ENCODE measurements at regions not wholly inside any gene's neighbourhood (a gene's known extent, or its start where the extent isn't known, plus 50 kb on each side); places are given as distances from the start of the nearest gene placed in this dataset.
"Not testable (repeated sequence)": the region's sequence is repeated elsewhere in the genome, so short reads cannot be mapped to it uniquely, and the experiment has no call there.

- ATAC-seq (ENCODE audit: low read depth); H3K27ac Mint-ChIP-seq; H3K9me3 Mint-ChIP-seq; H3K4me3 Mint-ChIP-seq; H3K27me3 Mint-ChIP-seq; H3K4me1 Mint-ChIP-seq; POLR2A ChIA-PET; DNase-seq: not testable (repeated sequence)
- peaks cover 21% of the 10 kb centered on the region for H3K36me3 Mint-ChIP-seq
These were observed 62.8 kb downstream of the ARHGAP11B start for GRCh38 chr15:30688684-30689083.

GRCh38 chr15:30690153-30690552, 64.2 kb downstream of the ARHGAP11B start:
- H3K9me3 Mint-ChIP-seq; DNase-seq; H3K4me1 Mint-ChIP-seq; ATAC-seq (ENCODE audit: low read depth); H3K27me3 Mint-ChIP-seq; H3K4me3 Mint-ChIP-seq; POLR2A ChIA-PET; H3K27ac Mint-ChIP-seq: not testable (repeated sequence)
- peaks cover 21% of the 10 kb centered on the region for H3K36me3 Mint-ChIP-seq

DNA sequence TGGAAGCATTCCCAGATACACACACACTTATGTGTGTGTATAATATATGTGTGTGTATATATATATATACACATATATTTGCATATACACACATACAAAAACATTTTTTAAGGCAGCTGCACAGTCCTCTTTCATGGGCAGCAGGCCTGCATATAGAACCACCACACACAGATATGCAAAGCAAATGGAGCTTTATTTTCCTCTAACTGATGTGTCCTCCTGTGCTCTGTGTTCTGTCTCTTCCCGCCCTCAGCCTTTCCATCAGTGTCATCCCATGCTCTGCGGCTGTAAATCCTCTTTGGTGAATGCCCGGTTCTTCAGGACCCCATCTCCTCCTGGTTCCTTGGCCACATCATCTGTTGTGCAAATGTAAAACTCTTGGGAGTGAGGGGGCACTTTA, 69.9 kb downstream of the ARHGAP11B start:
- H3K27me3 Mint-ChIP-seq; H3K27ac Mint-ChIP-seq; H3K36me3 Mint-ChIP-seq; POLR2A ChIA-PET; ATAC-seq (ENCODE audit: low read depth); H3K4me1 Mint-ChIP-seq; DNase-seq; H3K9me3 Mint-ChIP-seq; H3K4me3 Mint-ChIP-seq: not testable (repeated sequence)

DNA sequence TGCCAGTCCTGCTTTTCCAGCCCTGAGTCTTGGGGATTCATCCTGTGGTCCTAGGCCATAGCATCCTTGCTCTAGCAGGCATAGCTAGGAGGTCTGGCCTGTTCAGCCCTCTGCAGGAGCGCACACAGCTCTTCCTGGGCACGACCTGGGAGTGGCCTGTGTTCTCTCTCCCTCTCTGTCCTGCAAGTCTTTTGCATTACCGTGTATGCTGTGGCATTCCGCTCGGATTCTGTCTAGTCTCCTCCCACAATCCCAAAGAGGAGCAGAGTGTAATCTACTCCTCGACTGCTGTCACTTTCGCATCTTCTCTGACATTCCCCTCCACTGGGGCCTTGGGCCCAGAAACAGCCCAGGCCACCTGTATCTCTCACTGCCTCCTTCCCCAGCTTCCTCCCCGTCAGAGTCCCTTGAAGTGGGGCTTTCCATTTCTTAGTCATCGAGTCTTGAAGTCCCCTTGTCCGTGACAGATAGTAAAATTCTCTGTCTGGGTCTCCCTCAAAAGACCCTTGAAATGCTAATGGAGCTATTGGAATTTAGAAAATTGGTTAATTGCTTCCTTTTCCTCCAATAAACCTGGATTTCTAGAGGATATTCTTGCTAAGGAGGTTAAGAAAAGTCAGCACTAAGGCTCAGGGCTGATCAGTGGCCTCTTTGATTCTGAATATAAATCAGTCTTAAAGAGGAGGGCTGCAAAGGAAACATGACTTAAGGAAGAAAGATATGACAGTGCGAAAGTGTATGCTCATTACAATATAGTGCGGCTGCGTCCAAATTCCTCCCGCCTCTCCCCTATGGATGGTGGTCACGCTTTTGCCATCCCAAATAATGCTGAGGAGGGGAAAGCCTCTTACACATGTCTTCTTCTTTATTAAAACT, 70.7 kb downstream of the ARHGAP11B start:
- POLR2A ChIA-PET, DNase-seq, H3K9me3 Mint-ChIP-seq, H3K4me1 Mint-ChIP-seq, H3K4me3 Mint-ChIP-seq, H3K27me3 Mint-ChIP-seq, H3K36me3 Mint-ChIP-seq: not testable (repeated sequence)
- ATAC-seq (ENCODE audit: low read depth) = peak; percentile 47
- H3K27ac Mint-ChIP-seq = peak overlapping the region; percentile 54

GRCh38 chr15:30697315-30697685, 71.4 kb downstream of the ARHGAP11B start:
- H3K36me3 Mint-ChIP-seq, H3K4me1 Mint-ChIP-seq, H3K4me3 Mint-ChIP-seq, H3K27me3 Mint-ChIP-seq, POLR2A ChIA-PET, DNase-seq, H3K9me3 Mint-ChIP-seq, H3K27ac Mint-ChIP-seq: not testable (repeated sequence)
- peak; percentile 87 for ATAC-seq (ENCODE audit: low read depth)

DNA sequence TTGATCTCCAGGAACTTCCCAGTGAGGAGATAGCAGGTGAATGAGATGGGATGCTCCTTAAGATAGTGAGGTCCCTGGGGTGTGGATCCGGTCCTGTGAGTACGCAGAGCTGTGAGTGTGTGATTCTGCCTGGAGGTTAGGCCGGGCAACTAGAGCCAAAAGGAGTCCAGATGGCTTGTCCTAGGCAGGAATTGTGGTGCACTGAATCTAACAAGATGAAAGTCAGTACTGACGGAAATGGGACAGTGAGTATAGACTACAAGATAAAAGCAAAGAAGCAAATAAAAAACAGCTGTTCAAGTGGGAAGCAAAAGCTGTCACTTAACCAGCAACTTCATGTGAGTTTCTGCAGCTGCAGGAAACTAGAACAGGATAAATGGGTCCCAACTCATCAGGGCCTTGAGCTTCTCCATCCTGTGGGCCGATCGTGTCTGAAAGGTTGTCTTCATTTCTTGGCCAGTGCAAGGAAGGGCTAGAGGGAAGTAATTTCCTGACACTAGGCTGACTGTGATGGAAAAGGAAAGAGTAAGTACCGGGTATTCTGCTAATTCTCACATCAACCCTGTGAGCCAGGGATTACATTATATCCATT, 74.2 kb downstream of the ARHGAP11B start:
- ATAC-seq (ENCODE audit: low read depth); DNase-seq; H3K27me3 Mint-ChIP-seq; H3K27ac Mint-ChIP-seq; H3K4me3 Mint-ChIP-seq; POLR2A ChIA-PET; H3K4me1 Mint-ChIP-seq; H3K36me3 Mint-ChIP-seq; H3K9me3 Mint-ChIP-seq: not testable (repeated sequence)

DNA sequence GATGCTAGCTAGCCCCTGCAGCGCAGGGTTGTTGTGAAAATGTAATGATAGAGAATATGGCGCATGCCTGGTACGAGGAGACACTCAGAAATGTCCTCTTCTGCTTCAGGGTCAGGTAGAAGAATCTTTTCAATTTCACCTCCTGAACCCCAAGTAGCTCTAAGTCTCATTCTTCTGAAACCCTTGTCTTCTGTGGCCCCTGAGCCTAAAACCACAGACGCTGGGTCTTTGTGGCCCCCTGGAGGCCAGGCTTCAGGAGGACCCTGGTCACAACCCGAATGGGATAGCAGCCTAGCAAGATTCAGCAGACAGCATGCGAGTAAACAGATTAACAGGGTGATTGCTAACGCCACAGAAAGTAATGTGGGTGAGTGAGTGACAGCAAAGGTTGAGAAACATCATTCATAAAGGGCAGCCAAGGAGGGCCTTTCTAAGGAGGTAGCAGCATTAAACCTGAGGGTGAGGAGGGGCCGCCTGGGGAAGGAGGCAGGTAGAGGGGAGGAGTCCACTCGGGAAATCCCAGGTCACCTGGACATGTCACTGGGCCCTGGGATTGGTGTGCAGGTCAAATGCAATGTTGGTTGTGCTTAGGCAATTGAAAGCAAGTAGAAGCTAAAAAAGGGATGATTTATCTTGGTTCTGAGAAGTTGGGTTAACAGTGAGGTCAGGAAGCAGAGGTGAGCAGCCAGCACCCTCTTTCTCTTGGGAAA, 82.2 kb downstream of the ARHGAP11B start:
- H3K36me3 Mint-ChIP-seq; DNase-seq; H3K27ac Mint-ChIP-seq; POLR2A ChIA-PET; ATAC-seq (ENCODE audit: low read depth); H3K9me3 Mint-ChIP-seq; H3K4me1 Mint-ChIP-seq; H3K27me3 Mint-ChIP-seq; H3K4me3 Mint-ChIP-seq: not testable (repeated sequence)

GRCh38 chr15:30708809-30709208, 82.9 kb downstream of the ARHGAP11B start:
- POLR2A ChIA-PET; H3K9me3 Mint-ChIP-seq; H3K36me3 Mint-ChIP-seq; H3K4me3 Mint-ChIP-seq; H3K27me3 Mint-ChIP-seq; H3K4me1 Mint-ChIP-seq; H3K27ac Mint-ChIP-seq; ATAC-seq (ENCODE audit: low read depth); DNase-seq: not testable (repeated sequence)

DNA sequence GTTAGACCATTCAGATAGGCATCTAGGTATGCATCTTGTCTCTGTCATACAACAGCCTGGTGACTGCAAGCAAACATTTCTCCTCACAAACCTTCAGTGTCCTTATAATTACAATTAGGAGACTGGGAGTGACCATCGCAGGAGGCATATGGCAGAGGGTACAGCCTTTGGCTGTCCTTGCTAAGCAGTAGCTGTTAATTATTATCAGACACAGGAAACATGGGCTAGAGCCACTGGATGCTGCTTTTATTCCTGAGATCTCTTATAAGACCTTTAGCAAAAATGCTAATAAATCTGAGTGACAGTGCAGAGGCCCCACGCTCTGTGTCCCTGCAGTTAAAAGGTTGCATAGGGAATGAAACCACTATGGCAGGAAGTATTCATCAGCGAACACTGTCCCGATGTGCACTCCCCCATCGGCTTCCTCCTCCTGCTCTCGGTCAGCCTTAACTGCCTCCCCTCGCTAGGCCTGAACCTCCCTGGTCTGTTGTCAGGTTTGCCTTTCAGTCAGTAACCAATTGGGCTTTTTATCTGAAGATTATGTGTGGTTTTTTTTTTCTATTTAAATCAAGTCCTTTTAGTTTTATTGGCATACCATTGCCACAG, 92.2 kb downstream of the ARHGAP11B start:
- H3K4me1 Mint-ChIP-seq = peaks cover 12% of the 10 kb centered on the region
- H3K27ac Mint-ChIP-seq; ATAC-seq (ENCODE audit: low read depth): not testable (repeated sequence)

DNA sequence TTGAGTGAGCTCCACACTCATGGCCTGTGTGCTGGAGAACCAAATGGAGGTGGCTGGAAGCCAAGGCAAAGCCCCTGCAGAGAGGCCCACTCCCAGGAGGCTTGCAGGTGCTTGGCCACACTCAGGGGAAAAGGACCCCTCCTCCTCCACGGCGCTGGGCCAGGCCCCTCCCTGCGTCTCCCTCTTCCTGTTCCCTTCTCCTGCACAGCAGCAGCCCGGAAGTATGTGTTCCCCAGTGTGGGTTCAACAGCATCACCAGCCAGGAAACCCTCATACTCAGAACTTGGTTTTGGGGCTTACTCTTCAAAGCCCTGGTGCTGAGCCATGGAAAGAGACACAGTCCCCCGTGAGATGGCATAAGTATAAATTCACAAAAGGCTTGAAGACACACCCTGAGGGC, 93.4 kb downstream of the ARHGAP11B start:
- H3K9me3 Mint-ChIP-seq = not testable (repeated sequence)
- peaks cover 27% of the 10 kb centered on the region for H3K36me3 Mint-ChIP-seq
- peak; percentile 35 for DNase-seq

More for the DNA sequence above, 92.2 kb downstream of the ARHGAP11B start:
- DNase-seq, POLR2A ChIA-PET, H3K4me3 Mint-ChIP-seq, H3K27me3 Mint-ChIP-seq, H3K9me3 Mint-ChIP-seq: not testable (repeated sequence)
- peaks cover 19% of the 10 kb centered on the region for H3K36me3 Mint-ChIP-seq

DNA sequence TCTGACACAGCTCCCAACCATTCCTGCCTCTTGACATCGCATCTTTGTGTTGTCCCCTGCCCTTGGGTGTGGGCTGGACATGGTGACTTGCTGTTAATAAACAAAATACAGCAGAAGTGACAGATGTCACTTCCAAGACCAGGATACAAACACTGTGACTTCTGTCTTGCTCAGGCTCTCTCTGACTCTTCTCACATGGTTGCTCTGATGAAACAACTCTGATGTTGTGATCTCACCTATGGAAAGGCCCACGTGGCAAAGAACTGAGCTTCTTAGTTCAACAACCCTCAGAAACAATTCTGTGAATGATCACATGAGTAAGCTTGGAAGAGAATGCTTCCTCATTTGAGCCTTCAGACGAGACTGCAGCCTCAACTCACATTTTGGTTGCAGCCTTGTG, 94.9 kb downstream of the ARHGAP11B start:
- peaks cover 34% of the 10 kb centered on the region for H3K36me3 Mint-ChIP-seq
- H3K27ac Mint-ChIP-seq; H3K27me3 Mint-ChIP-seq; H3K9me3 Mint-ChIP-seq; ATAC-seq (ENCODE audit: low read depth); DNase-seq; POLR2A ChIA-PET; H3K4me3 Mint-ChIP-seq: not testable (repeated sequence)
- peaks cover 15% of the 10 kb centered on the region for H3K4me1 Mint-ChIP-seq

More for the DNA sequence above, 93.4 kb downstream of the ARHGAP11B start:
- POLR2A ChIA-PET, H3K27me3 Mint-ChIP-seq: not testable (repeated sequence)
- peak; percentile 79 for ATAC-seq (ENCODE audit: low read depth)
- Mint-ChIP-seq H3K4me3 (peak overlapping the region; percentile 47), H3K27ac (peak overlapping the region; percentile 78), H3K4me1 (peaks cover 15% of the 10 kb centered on the region)

GRCh38 chr15:30721529-30721928, 95.6 kb downstream of the ARHGAP11B start:
- H3K4me3 Mint-ChIP-seq; POLR2A ChIA-PET; DNase-seq; H3K9me3 Mint-ChIP-seq; H3K27ac Mint-ChIP-seq; ATAC-seq (ENCODE audit: low read depth); H3K27me3 Mint-ChIP-seq: not testable (repeated sequence)
- H3K4me1 Mint-ChIP-seq = peaks cover 15% of the 10 kb centered on the region
- peaks cover 39% of the 10 kb centered on the region for H3K36me3 Mint-ChIP-seq

GRCh38 chr15:30723540-30724175, 97.7 kb downstream of the ARHGAP11B start:
- Mint-ChIP-seq H3K36me3 (peaks cover 45% of the 10 kb centered on the region), H3K4me1 (peaks cover 15% of the 10 kb centered on the region)
- POLR2A ChIA-PET; DNase-seq; ATAC-seq (ENCODE audit: low read depth); H3K27ac Mint-ChIP-seq; H3K4me3 Mint-ChIP-seq; H3K9me3 Mint-ChIP-seq; H3K27me3 Mint-ChIP-seq: not testable (repeated sequence)

Data from activated naive CD8-positive, alpha-beta T cell treated with anti-CD3 and anti-CD28 coated beads, Interleukin-2, amount 10 ng/mL, durations not matched to agents 7 days and 5 days (primary cell).